Panc1 (cell line): ENCODE measurements at regions not wholly inside any gene's neighbourhood (a gene's known extent, or its start where the extent isn't known, plus 50 kb on each side); places are given as distances from the start of the nearest gene placed in this dataset.

Experiments used
- CTCF ChIP-seq: fragments of 450-650 bp; IDR thresholded peaks from 2 replicates; pipeline ENCODE4 v1.5.1; 2017; ENCODE audit warnings: mild to moderate bottlenecking
- POLR2AphosphoS5 ChIP-seq: IDR thresholded peaks from 2 replicates; pipeline ENCODE4 v1.6.1; 2012; ENCODE audit warnings: mild to moderate bottlenecking, low read depth, low read length, moderate library complexity
- SIN3A ChIP-seq: IDR thresholded peaks from 2 replicates; pipeline ENCODE4 v1.6.1; 2012; ENCODE audit warnings: low read depth, mild to moderate bottlenecking, low read length, moderate library complexity, borderline replicate concordance; ENCODE audit not compliant: insufficient read depth
- TCF7L2 ChIP-seq: IDR thresholded peaks from 2 replicates; pipeline ENCODE4 v1.6.1; 2011; ENCODE audit warnings: mild to moderate bottlenecking, low read depth, low read length, inconsistent platforms
- TF ChIP-seq, protein P1 (sequence below), 2 experiments: IDR thresholded peaks; 2 replicates each; pipeline ENCODE4 v1.6.1; 2011 to 2012; ENCODE audit warnings: low read depth in 2 of 2, control low read depth in 1 of 2, low read length in 1 of 2, mild to moderate bottlenecking in 1 of 2, moderate library complexity in 1 of 2; ENCODE audit not compliant: insufficient read depth in 1 of 2

GRCh38 chr14:88986146-88986841 lies 161.8 kb downstream of the TTC8 start:
- TF ChIP-seq TCF7L2 = no peak
- no peak for TF ChIP-seq POLR2AphosphoS5
- no peak for TF ChIP-seq CTCF
- TF ChIP-seq SIN3A = no peak
- TF ChIP-seq, protein P1, sequence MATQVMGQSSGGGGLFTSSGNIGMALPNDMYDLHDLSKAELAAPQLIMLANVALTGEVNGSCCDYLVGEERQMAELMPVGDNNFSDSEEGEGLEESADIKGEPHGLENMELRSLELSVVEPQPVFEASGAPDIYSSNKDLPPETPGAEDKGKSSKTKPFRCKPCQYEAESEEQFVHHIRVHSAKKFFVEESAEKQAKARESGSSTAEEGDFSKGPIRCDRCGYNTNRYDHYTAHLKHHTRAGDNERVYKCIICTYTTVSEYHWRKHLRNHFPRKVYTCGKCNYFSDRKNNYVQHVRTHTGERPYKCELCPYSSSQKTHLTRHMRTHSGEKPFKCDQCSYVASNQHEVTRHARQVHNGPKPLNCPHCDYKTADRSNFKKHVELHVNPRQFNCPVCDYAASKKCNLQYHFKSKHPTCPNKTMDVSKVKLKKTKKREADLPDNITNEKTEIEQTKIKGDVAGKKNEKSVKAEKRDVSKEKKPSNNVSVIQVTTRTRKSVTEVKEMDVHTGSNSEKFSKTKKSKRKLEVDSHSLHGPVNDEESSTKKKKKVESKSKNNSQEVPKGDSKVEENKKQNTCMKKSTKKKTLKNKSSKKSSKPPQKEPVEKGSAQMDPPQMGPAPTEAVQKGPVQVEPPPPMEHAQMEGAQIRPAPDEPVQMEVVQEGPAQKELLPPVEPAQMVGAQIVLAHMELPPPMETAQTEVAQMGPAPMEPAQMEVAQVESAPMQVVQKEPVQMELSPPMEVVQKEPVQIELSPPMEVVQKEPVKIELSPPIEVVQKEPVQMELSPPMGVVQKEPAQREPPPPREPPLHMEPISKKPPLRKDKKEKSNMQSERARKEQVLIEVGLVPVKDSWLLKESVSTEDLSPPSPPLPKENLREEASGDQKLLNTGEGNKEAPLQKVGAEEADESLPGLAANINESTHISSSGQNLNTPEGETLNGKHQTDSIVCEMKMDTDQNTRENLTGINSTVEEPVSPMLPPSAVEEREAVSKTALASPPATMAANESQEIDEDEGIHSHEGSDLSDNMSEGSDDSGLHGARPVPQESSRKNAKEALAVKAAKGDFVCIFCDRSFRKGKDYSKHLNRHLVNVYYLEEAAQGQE (IDR thresholded peaks at IDR 0.05; ENCODE audit: insufficient read depth in 1 of 2, low read depth in 2 of 2, low read length in 1 of 2) = no peak
